Transverse colon (tissue), 4 donors: ENCODE measurements at regions not wholly inside any gene's neighbourhood (a gene's known extent, or its start where the extent isn't known, plus 50 kb on each side); places are given as distances from the start of the nearest gene placed in this dataset.
A peak's percentile ranks its signal among the peaks of the same experiment; 100 is the strongest.

Experiments used
- DNase-seq: peaks from one replicate; pipeline ENCODE4 v3.0.0-alpha.2; 2019
- H3K27ac ChIP-seq, 4 donors: fragments of 200-600 bp; sonication (generic); 2 replicates each; pipeline ENCODE4 v1.5.1; 2016 to 2018; ENCODE audit warnings: inconsistent platforms in 4 of 4
- H3K27me3 ChIP-seq: fragments of 200-600 bp; sonication (generic); 2 replicates; pipeline ENCODE4 v1.5.1; 2017; ENCODE audit warnings: inconsistent platforms
- H3K36me3 ChIP-seq, 4 donors: fragments of 200-600 bp; sonication (generic); 2 replicates each; pipeline ENCODE4 v1.5.1; 2017 to 2019; ENCODE audit warnings: inconsistent platforms in 4 of 4
- H3K4me1 ChIP-seq, 4 donors: fragments of 200-600 bp; sonication (generic); 2 replicates each; pipeline ENCODE4 v1.5.1; 2017 to 2020; ENCODE audit warnings: inconsistent platforms in 4 of 4
- H3K4me3 ChIP-seq, 4 donors: fragments of 200-600 bp; sonication (generic); 1 replicate in 1 of 4; 2 replicates in 3 of 4; pipeline versions ENCODE4 v1.5.1 to v1.6.1; 2017 to 2019; ENCODE audit warnings: inconsistent platforms in 4 of 4
- H3K9me3 ChIP-seq, 2 donors: fragments of 200-600 bp; sonication (generic); 2 replicates each; pipeline ENCODE4 v1.5.1; 2017 to 2019; ENCODE audit warnings: inconsistent platforms in 2 of 2
- CTCF ChIP-seq, 5 experiments: fragments of 200-600 bp in 3 of 5; fragments of 450-650 bp in 2 of 5; sonication (generic) in 3 of 5; IDR thresholded peaks; 1 replicate in 2 of 5; 2 replicates in 3 of 5; pipeline ENCODE4 v1.5.1; 2016 to 2017; ENCODE audit warnings: antibody characterized with exemption in 5 of 5, inconsistent platforms in 3 of 5, mild to moderate bottlenecking in 2 of 5, moderate library complexity in 1 of 5
- EP300 ChIP-seq: sonication (generic); formaldehyde crosslinking; IDR thresholded peaks from one replicate; pipeline ENCODE4 v1.6.1; 2017; ENCODE audit warnings: antibody characterized with exemption, low read depth
- POLR2A ChIP-seq: fragments of 450-650 bp; IDR thresholded peaks from one replicate; pipeline ENCODE4 v1.6.1; 2016; ENCODE audit warnings: antibody characterized with exemption, mild to moderate bottlenecking, moderate library complexity
- POLR2AphosphoS5 ChIP-seq, 3 donors: sonication (generic); formaldehyde crosslinking; IDR thresholded peaks; one replicate each; pipeline ENCODE4 v1.6.1; 2016; ENCODE audit warnings: antibody characterized with exemption in 3 of 3
- WGBS, 2 donors: methylation state at CpG; one replicate each; pipeline ENCODE4 v1.1.5; 2018; ENCODE audit warnings: low coverage in 1 of 2; 5-methylcytosine and 5-hydroxymethylcytosine counted together
- in situ Hi-C, 4 donors: fragments of 200-750 bp; cut with MboI; loops; one replicate each; pipeline versions ENCODE4 v1.15.0 to v1.15.1; 2017; ENCODE audit warnings: low sequenced_read_pairs in 3 of 4, low pct_ligation_motif_present in 1 of 4, low pct_unique_long_range_greater_than_20kb in 1 of 4
- intact Hi-C: fragments of 100-400 bp; cut with DNase I; formaldehyde crosslinking; loops from one replicate; pipeline ENCODE4 v1.15.1; 2023; ENCODE audit warnings: low total_unique reads

- Histone ChIP-seq H3K27me3 (no peaks in the 10 kb centered on the region), H3K4me1 (peaks cover 0 to 5% (median 0%) of the 10 kb centered on the region in 4 donors), H3K9me3 (no peaks in the 10 kb centered on the region), H3K27ac (peak overlapping the region in 1 of 4 donors; percentile 21), H3K4me3 (no peak overlapping the region), H3K36me3 (no peaks in the 10 kb centered on the region)
- DNase-seq: no peak
- intact Hi-C loops (no loop called here), in situ Hi-C loops (no loop called here)
- TF ChIP-seq CTCF (IDR thresholded peaks at IDR 0.05) (no peak), EP300 (no peak), POLR2A (no peak), POLR2AphosphoS5 (IDR thresholded peaks at IDR 0.05) (no peak)
Measured at GRCh38 chr13:76621705-76622104, 264.5 kb downstream of the KCTD12 start.

GRCh38 chr13:76620036-76620435 lies 266.2 kb downstream of the KCTD12 start:
- in situ Hi-C loops: no loop called here
- intact Hi-C loops: no loop called here
- Histone ChIP-seq H3K27me3 (no peaks in the 10 kb centered on the region), H3K4me3 (no peak overlapping the region), H3K36me3 (no peaks in the 10 kb centered on the region), H3K27ac (no peak overlapping the region), H3K9me3 (no peaks in the 10 kb centered on the region), H3K4me1 (peaks cover 0 to 5% (median 0%) of the 10 kb centered on the region in 4 donors)
- WGBS, 2 donors: 73 to 79% methylated on average over 5 of the region's 5 CpGs
- DNase-seq: no peak
- TF ChIP-seq CTCF (IDR thresholded peaks at IDR 0.05): no peak
- TF ChIP-seq EP300: no peak
- TF ChIP-seq POLR2AphosphoS5 (IDR thresholded peaks at IDR 0.05): no peak
- no peak for TF ChIP-seq POLR2A

GRCh38 chr13:76619631-76620030 lies 266.6 kb downstream of the KCTD12 start:
- no peaks in the 10 kb centered on the region for H3K9me3 ChIP-seq
- in situ Hi-C loops (no loop called here), intact Hi-C loops (no loop called here)
- DNase-seq: no peak
- H3K4me3 ChIP-seq: no peak overlapping the region
- no peak for TF ChIP-seq POLR2AphosphoS5 (IDR thresholded peaks at IDR 0.05)
- TF ChIP-seq POLR2A: no peak
- TF ChIP-seq EP300: no peak
- TF ChIP-seq CTCF (IDR thresholded peaks at IDR 0.05): no peak
- no peaks in the 10 kb centered on the region for H3K36me3 ChIP-seq
- H3K27ac ChIP-seq: no peak overlapping the region
- H3K27me3 ChIP-seq: no peaks in the 10 kb centered on the region
- H3K4me1 ChIP-seq: peaks cover 0 to 5% (median 0%) of the 10 kb centered on the region in 4 donors

- TF ChIP-seq POLR2AphosphoS5 (IDR thresholded peaks at IDR 0.05) (no peak), CTCF (IDR thresholded peaks at IDR 0.05) (no peak), POLR2A (no peak), EP300 (no peak)
- 86 to 88% methylated on average over 7 of the region's 7 CpGs for WGBS, 2 donors
- no peak for DNase-seq
- intact Hi-C loops (no loop called here), in situ Hi-C loops (no loop called here)
- H3K27ac ChIP-seq: no peak overlapping the region
- no peaks in the 10 kb centered on the region for H3K27me3 ChIP-seq
- no peaks in the 10 kb centered on the region for H3K9me3 ChIP-seq
- H3K36me3 ChIP-seq: no peaks in the 10 kb centered on the region
- no peak overlapping the region for H3K4me3 ChIP-seq
- H3K4me1 ChIP-seq: no peaks in the 10 kb centered on the region
Measured at GRCh38 chr13:76610819-76611415, 275.3 kb downstream of the KCTD12 start.
